MCF 10A (cell line): ENCODE measurements at regions not wholly inside any gene's neighbourhood (a gene's known extent, or its start where the extent isn't known, plus 50 kb on each side); places are given as distances from the start of the nearest gene placed in this dataset.

Source experiments
- BruUV-seq: library from RNA; stranded (reverse); fragments of 400-500 nt; replicated peaks from 2 replicates; lab custom pipeline; 2021; lab: Mats Ljungman, UMichigan
- CTCF ChIA-PET: fragments of 300-600 bp; sonication (Branson Sonifier 250); formaldehyde crosslinking; extraction: SDS; loops from one replicate; lab custom pipeline; 2021; ENCODE audit warnings: antibody characterized with exemption, inconsistent platforms; lab: Yijun Ruan, JAX
- POLR2A ChIA-PET: fragments of 300-600, 350-650 bp; sonication (Branson Sonifier 250); formaldehyde crosslinking; extraction: SDS; loops from one replicate; lab custom pipeline; 2020; ENCODE audit warnings: antibody characterized with exemption, inconsistent platforms; lab: Yijun Ruan, JAX
- DNase-seq: peaks from one replicate; pipeline ENCODE4 v3.0.0-alpha.2; 2018; ENCODE audit not compliant: unreplicated experiment
- H3K27ac Mint-ChIP-seq: one replicate; pipeline ENCODE4 v1.8.0; 2022; ENCODE audit warnings: mild to moderate bottlenecking, low read depth, mixed read lengths; ENCODE audit not compliant: unreplicated experiment
- H3K27me3 Mint-ChIP-seq: one replicate; pipeline ENCODE4 v1.8.0; 2022; ENCODE audit warnings: mixed read lengths; ENCODE audit not compliant: insufficient read depth, unreplicated experiment
- H3K36me3 Mint-ChIP-seq: one replicate; pipeline ENCODE4 v1.8.0; 2022; ENCODE audit warnings: mild to moderate bottlenecking, moderate library complexity, mixed read lengths; ENCODE audit not compliant: insufficient read depth, unreplicated experiment
- H3K4me1 Mint-ChIP-seq: one replicate; pipeline ENCODE4 v1.8.0; 2022; ENCODE audit warnings: mixed read lengths; ENCODE audit not compliant: insufficient read depth, unreplicated experiment
- H3K4me3 Mint-ChIP-seq: one replicate; pipeline ENCODE4 v1.8.0; 2022; ENCODE audit warnings: mild to moderate bottlenecking, moderate library complexity, mixed read lengths; ENCODE audit not compliant: unreplicated experiment
- H3K9me3 Mint-ChIP-seq: one replicate; pipeline ENCODE4 v1.8.0; 2022; ENCODE audit warnings: mixed read lengths; ENCODE audit not compliant: unreplicated experiment
- CTCF ChIP-seq: fragments of 200-600 bp; IDR thresholded peaks from one replicate; pipeline ENCODE4 v1.8.0; 2022; ENCODE audit warnings: antibody characterized with exemption, mild to moderate bottlenecking; ENCODE audit not compliant: unreplicated experiment
- intact Hi-C: fragments of 100-400 bp; cut with micrococcal nuclease; formaldehyde crosslinking; loops from 2 replicates; pipeline ENCODE4 v1.14.1; 2022

- ChIA-PET POLR2A (no interaction called here), CTCF (interaction anchor here (1.3 to 4.0 kb wide), 4 partner anchors 11 to 315 kb away, joined by 4 to 28 read pairs (median 14); no protein-coding TSS in a partner anchor)
- Mint-ChIP-seq H3K4me3 (no peak overlapping the region), H3K27ac (no peak overlapping the region), H3K27me3 (no peaks in the 10 kb centered on the region), H3K4me1 (peaks cover 46% of the 10 kb centered on the region), H3K36me3 (no peaks in the 10 kb centered on the region), H3K9me3 (no peaks in the 10 kb centered on the region)
- DNase-seq, result no peak
- BruUV-seq, result no TSS peak
- intact Hi-C loops, result no loop called here
- no peak for TF ChIP-seq CTCF
These were observed 144.9 kb downstream of the CHIC2 start for GRCh38 chr4:53919535-53919934.

- CTCF ChIA-PET, result interaction anchor here (0.7 to 4.0 kb wide), 5 partner anchors 9 to 301 kb away, joined by 3 to 28 read pairs (median 3); no protein-coding TSS in a partner anchor
- no peak for TF ChIP-seq CTCF
- intact Hi-C loops, result no loop called here
These were observed 146.7 kb downstream of the CHIC2 start for GRCh38 chr4:53917729-53918128.

GRCh38 chr4:53916431-53916889 is 147.9 kb downstream of the CHIC2 start:
- no peaks in the 10 kb centered on the region for H3K36me3 Mint-ChIP-seq
- no peaks in the 10 kb centered on the region for H3K9me3 Mint-ChIP-seq
- ChIA-PET CTCF (interaction anchor here (0.6 to 3.5 kb wide), 8 partner anchors 14 to 317 kb away, joined by 3 to 45 read pairs (median 4); no protein-coding TSS in a partner anchor), POLR2A (interaction anchor here (0.6 to 0.8 kb wide), 2 partner anchors 12 to 294 kb away, joined by 3 to 5 read pairs; no protein-coding TSS in a partner anchor)
- H3K4me3 Mint-ChIP-seq, result no peak overlapping the region
- TF ChIP-seq CTCF, result no peak
- DNase-seq, result peak; percentile 42
- H3K27ac Mint-ChIP-seq, result peak overlapping the region; percentile 70
- H3K27me3 Mint-ChIP-seq, result no peaks in the 10 kb centered on the region
- peaks cover 57% of the 10 kb centered on the region for H3K4me1 Mint-ChIP-seq
- intact Hi-C loops, result no loop called here
- no TSS peak for BruUV-seq

More at GRCh38 chr4:53917729-53918128, 146.7 kb downstream of the CHIC2 start:
- BruUV-seq, result no TSS peak
- POLR2A ChIA-PET, result interaction anchor here (1.5 to 1.6 kb wide), 2 partner anchors 8 to 19 kb away, joined by 4 to 6 read pairs; no protein-coding TSS in a partner anchor
- Mint-ChIP-seq H3K9me3 (no peaks in the 10 kb centered on the region), H3K4me3 (no peak overlapping the region), H3K4me1 (peaks cover 51% of the 10 kb centered on the region), H3K27me3 (no peaks in the 10 kb centered on the region), H3K27ac (no peak overlapping the region), H3K36me3 (no peaks in the 10 kb centered on the region)
- peak; percentile 63 for DNase-seq

GRCh38 chr4:53914313-53915016 is 149.9 kb downstream of the CHIC2 start:
- POLR2A ChIA-PET, result interaction anchor here (0.6 to 2.0 kb wide), 9 partner anchors 21 to 1272 kb away, joined by 3 to 6 read pairs (median 3); no protein-coding TSS in a partner anchor

More at GRCh38 chr4:53914313-53915016, 149.9 kb downstream of the CHIC2 start:
- BruUV-seq, result TSS peak; percentile 52
- Mint-ChIP-seq H3K27ac (peak overlapping the region; percentile 64), H3K9me3 (no peaks in the 10 kb centered on the region), H3K4me3 (no peak overlapping the region), H3K4me1 (peaks cover 53% of the 10 kb centered on the region), H3K27me3 (no peaks in the 10 kb centered on the region), H3K36me3 (peaks cover 6% of the 10 kb centered on the region)
- DNase-seq, result peak; percentile 81
- CTCF ChIA-PET, result interaction anchor here (0.6 to 3.5 kb wide), 10 partner anchors 16 to 438 kb away, joined by 3 to 45 read pairs (median 4); no protein-coding TSS in a partner anchor
- no peak for TF ChIP-seq CTCF
- intact Hi-C loops, result no loop called here
